RWPE1 (cell line): ENCODE measurements at regions not wholly inside any gene's neighbourhood (a gene's known extent, or its start where the extent isn't known, plus 50 kb on each side); places are given as distances from the start of the nearest gene placed in this dataset.
A peak's percentile ranks its signal among the peaks of the same experiment; 100 is the strongest.

Experiments
- CTCF ChIA-PET: fragments of 350-600 bp; sonication (Branson Sonifier 250); formaldehyde crosslinking; extraction: SDS; loops from one replicate; lab custom pipeline; 2021; lab: Yijun Ruan, JAX
- POLR2A ChIA-PET: fragments of 400-600 bp; formaldehyde crosslinking; extraction: SDS; loops from one replicate; lab custom pipeline; 2020; ENCODE audit warnings: antibody characterized with exemption; ENCODE audit not compliant: low non-redundant PET; lab: Yijun Ruan, JAX
- DNase-seq: peaks from one replicate; pipeline ENCODE4 v3.0.0; 2012; ENCODE audit warnings: low spot score
- H3K27ac ChIP-seq: fragments of 450-650 bp; 2 replicates; pipeline ENCODE4 v1.5.1; 2017
- CTCF ChIP-seq: fragments of 450-650 bp; conservative IDR thresholded peaks from 2 replicates; pipeline ENCODE4 v1.5.1; 2017; ENCODE audit warnings: low read depth, mild to moderate bottlenecking

GRCh38 chr5:124160265-124160664 is 586.2 kb downstream of the ZNF608 start:
- TF ChIP-seq CTCF = no peak
- H3K27ac ChIP-seq = no peak overlapping the region
- ChIA-PET CTCF (no interaction called here), POLR2A (no interaction called here)
- DNase-seq = no peak

GRCh38 chr5:124157320-124157719 is 589.1 kb downstream of the ZNF608 start:
- TF ChIP-seq CTCF = no peak
- CTCF ChIA-PET = interaction anchor here (0.7 kb wide), 2 partner anchors 16 to 245 kb away, joined by 3 read pairs; no protein-coding TSS in a partner anchor
- DNase-seq = peak; percentile 5
- no peak overlapping the region for H3K27ac ChIP-seq
- POLR2A ChIA-PET = no interaction called here

GRCh38 chr5:124156415-124156996 is 589.9 kb downstream of the ZNF608 start:
- ChIA-PET CTCF (no interaction called here), POLR2A (no interaction called here)
- TF ChIP-seq CTCF = no peak
- H3K27ac ChIP-seq = no peak overlapping the region
- DNase-seq = no peak

- POLR2A ChIA-PET = no interaction called here
- no peak for DNase-seq
- CTCF ChIA-PET = no interaction called here
- TF ChIP-seq CTCF = no peak
- no peak overlapping the region for H3K27ac ChIP-seq
These were observed 591.7 kb downstream of the ZNF608 start for GRCh38 chr5:124154714-124155113.

GRCh38 chr5:124153588-124153987 is 592.9 kb downstream of the ZNF608 start:
- DNase-seq = no peak
- no peak for TF ChIP-seq CTCF
- CTCF ChIA-PET = interaction anchor here (0.7 kb wide), 1 partner anchor 20 kb away, joined by 3 read pairs; no protein-coding TSS in a partner anchor
- no peak overlapping the region for H3K27ac ChIP-seq
- POLR2A ChIA-PET = no interaction called here

GRCh38 chr5:124148574-124148973 is 597.9 kb downstream of the ZNF608 start:
- no peak for DNase-seq
- H3K27ac ChIP-seq = no peak overlapping the region
- no peak for TF ChIP-seq CTCF
- POLR2A ChIA-PET = no interaction called here
- CTCF ChIA-PET = no interaction called here
